ENCODE measurements at regions not wholly inside any gene's neighbourhood (a gene's known extent, or its start where the extent isn't known, plus 50 kb on each side); places are given as distances from the start of the nearest gene placed in this dataset.

DNA sequence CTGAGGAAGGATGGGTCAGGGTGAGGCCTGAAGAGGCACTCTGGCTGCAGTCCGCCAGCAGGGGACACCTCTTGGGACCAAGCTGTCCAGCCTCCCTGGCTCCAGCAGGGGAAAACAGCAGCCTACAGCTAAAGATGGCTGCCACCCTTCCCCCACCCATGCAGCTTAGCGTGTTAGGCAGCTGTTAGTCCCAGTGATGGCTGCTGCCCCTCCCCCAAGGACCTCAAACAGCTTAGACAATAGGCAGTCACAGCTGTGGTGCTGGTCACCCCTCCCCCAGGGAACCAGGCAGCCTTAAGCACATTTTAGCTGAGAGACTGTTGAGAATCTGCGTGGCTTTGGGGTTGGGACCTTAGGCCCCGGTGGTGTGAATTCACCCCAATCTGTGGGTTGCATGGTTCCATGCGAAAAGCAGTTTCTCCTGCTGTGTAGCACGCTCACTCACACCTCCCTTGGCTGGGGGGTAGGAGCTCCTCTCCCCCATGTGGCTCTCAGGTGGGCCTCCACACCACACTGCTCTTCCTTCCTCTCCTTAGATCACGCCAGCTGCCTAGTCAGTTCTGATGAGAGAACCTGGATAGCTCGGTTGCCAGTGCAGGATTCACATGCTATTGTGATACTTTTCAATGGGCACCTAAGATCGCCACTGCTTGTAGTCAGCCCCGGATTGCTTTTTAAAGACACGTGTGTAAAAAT lies 140.5 kb upstream of the CADPS start:
- Histone ChIP-seq H3K9me3 (ENCODE audit: severe bottlenecking) (no peaks in the 10 kb centered on the region), H3K4me1 (ENCODE audit: insufficient read depth, poor library complexity, severe bottlenecking) (no peaks in the 10 kb centered on the region), H3K36me3 (ENCODE audit: low read depth) (no peaks in the 10 kb centered on the region), H3K4me3 (ENCODE audit: severe bottlenecking) (no peak overlapping the region), H3K27ac (ENCODE audit: poor library complexity, severe bottlenecking) (no peak overlapping the region), H3K27me3 (ENCODE audit: insufficient read depth, poor library complexity, severe bottlenecking) (peaks cover 5% of the 10 kb centered on the region)
- ATAC-seq (ENCODE audit: low read depth) (no peak), DNase-seq (ENCODE audit: low spot score) (peak; percentile 46)
- TF ChIP-seq, protein P1, sequence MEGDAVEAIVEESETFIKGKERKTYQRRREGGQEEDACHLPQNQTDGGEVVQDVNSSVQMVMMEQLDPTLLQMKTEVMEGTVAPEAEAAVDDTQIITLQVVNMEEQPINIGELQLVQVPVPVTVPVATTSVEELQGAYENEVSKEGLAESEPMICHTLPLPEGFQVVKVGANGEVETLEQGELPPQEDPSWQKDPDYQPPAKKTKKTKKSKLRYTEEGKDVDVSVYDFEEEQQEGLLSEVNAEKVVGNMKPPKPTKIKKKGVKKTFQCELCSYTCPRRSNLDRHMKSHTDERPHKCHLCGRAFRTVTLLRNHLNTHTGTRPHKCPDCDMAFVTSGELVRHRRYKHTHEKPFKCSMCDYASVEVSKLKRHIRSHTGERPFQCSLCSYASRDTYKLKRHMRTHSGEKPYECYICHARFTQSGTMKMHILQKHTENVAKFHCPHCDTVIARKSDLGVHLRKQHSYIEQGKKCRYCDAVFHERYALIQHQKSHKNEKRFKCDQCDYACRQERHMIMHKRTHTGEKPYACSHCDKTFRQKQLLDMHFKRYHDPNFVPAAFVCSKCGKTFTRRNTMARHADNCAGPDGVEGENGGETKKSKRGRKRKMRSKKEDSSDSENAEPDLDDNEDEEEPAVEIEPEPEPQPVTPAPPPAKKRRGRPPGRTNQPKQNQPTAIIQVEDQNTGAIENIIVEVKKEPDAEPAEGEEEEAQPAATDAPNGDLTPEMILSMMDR (IDR thresholded peaks at IDR 0.05; ENCODE audit: poor library complexity, severe bottlenecking): no peak

DNA sequence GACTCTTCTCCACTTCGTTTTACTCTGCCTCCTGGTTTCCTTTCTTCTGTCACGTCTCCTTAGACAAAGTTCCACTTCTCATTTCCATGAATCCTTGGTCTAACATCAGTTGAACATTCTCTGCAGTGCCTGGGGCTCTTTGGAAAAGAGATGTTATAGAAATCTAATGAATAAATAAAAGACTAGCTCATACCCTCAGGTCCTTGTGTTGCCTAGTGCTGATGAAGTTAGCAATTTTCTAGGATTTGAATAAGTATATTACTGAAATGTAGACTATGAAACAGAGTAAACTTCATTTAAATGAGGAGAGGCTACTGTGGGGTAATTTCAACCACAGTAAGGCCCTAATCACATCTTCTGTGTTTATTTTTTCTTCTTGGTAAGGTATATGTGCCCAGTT lies 146.9 kb upstream of the CADPS start:
- TF ChIP-seq, protein P1 (IDR thresholded peaks at IDR 0.05; ENCODE audit: poor library complexity, severe bottlenecking): no peak

DNA sequence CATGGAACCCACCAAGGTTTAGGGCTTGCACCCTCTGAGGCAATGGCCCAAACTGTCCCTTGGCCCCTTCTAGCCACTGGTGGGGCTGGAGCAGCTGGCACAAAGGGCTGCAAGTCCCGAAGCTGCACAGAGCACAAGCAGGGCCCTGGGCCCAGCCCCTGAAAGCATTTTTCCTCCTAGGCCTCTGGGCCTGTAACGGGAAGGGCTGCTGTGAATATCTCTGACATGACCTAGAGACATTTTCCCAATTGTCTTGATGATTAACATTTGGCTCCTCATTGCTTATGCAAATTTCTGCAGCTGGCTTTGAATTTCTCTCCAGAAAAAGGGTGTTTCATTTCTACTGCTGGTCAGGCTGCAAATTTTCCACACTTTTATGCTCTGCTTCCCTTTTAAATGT lies 151.5 kb upstream of the CADPS start:
- no peaks in the 10 kb centered on the region for H3K27me3 ChIP-seq (ENCODE audit: insufficient read depth, poor library complexity, severe bottlenecking)
- no peak overlapping the region for H3K4me3 ChIP-seq (ENCODE audit: severe bottlenecking)
- H3K9me3 ChIP-seq (ENCODE audit: severe bottlenecking): no peaks in the 10 kb centered on the region
- DNase-seq (ENCODE audit: low spot score) (no peak), ATAC-seq (ENCODE audit: low read depth) (no peak)
- no peaks in the 10 kb centered on the region for H3K4me1 ChIP-seq (ENCODE audit: insufficient read depth, poor library complexity, severe bottlenecking)
- H3K27ac ChIP-seq (ENCODE audit: poor library complexity, severe bottlenecking): no peak overlapping the region
- no peaks in the 10 kb centered on the region for H3K36me3 ChIP-seq (ENCODE audit: low read depth)
- TF ChIP-seq, protein P1 (IDR thresholded peaks at IDR 0.05; ENCODE audit: poor library complexity, severe bottlenecking): no peak

More for the DNA sequence above, 146.9 kb upstream of the CADPS start:
- DNase-seq (ENCODE audit: low spot score): no peak
- Histone ChIP-seq H3K27ac (ENCODE audit: poor library complexity, severe bottlenecking) (no peak overlapping the region), H3K9me3 (ENCODE audit: severe bottlenecking) (no peaks in the 10 kb centered on the region), H3K36me3 (ENCODE audit: low read depth) (no peaks in the 10 kb centered on the region), H3K4me1 (ENCODE audit: insufficient read depth, poor library complexity, severe bottlenecking) (no peaks in the 10 kb centered on the region), H3K27me3 (ENCODE audit: insufficient read depth, poor library complexity, severe bottlenecking) (no peaks in the 10 kb centered on the region), H3K4me3 (ENCODE audit: severe bottlenecking) (no peak overlapping the region)
- no peak for ATAC-seq (ENCODE audit: low read depth)

DNA sequence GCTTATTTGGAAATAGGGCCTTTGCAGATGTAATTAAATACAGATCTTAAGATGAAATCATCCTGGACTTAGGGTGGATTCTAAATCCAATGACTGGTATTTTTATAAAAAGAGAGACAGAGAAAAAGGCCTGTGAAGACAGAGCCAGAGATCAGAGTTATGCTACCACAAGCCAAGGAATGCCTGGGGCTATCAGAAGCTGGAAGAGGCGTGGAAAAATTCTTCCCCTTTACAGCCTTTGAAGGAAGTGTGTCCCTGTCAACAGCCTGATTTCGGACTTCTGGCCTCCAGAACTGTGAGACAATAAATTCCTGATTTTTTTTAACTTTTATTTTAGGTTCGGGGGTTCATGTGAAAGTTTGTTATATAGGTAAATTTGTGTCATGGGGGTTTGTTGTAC lies 154.1 kb upstream of the CADPS start:
- ATAC-seq (ENCODE audit: low read depth) (no peak), DNase-seq (ENCODE audit: low spot score) (no peak)
- Histone ChIP-seq H3K36me3 (ENCODE audit: low read depth) (no peaks in the 10 kb centered on the region), H3K4me3 (ENCODE audit: severe bottlenecking) (no peak overlapping the region), H3K4me1 (ENCODE audit: insufficient read depth, poor library complexity, severe bottlenecking) (no peaks in the 10 kb centered on the region), H3K27me3 (ENCODE audit: insufficient read depth, poor library complexity, severe bottlenecking) (no peaks in the 10 kb centered on the region), H3K27ac (ENCODE audit: poor library complexity, severe bottlenecking) (no peak overlapping the region), H3K9me3 (ENCODE audit: severe bottlenecking) (no peaks in the 10 kb centered on the region)
- TF ChIP-seq, protein P1 (IDR thresholded peaks at IDR 0.05; ENCODE audit: poor library complexity, severe bottlenecking): no peak

DNA sequence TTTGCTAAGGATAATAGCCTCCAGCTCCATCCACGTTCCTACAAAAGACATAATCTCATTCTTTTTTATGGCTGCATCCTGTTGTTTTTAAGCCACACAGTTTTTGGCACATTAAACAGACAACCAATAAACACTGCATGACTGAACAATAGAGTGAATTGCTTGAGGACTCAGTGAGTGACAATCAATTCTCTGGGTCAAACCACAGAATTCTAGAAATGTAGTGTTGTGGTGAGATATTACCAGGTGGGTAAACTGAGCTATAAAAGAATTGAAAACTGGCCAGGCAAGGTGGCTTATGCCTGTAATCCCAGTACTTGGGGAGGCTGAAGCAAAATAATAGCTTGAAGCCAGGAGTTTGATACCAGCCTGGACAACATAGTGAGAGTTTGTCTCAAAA lies 154.7 kb upstream of the CADPS start:
- Histone ChIP-seq H3K36me3 (ENCODE audit: low read depth) (no peaks in the 10 kb centered on the region), H3K4me1 (ENCODE audit: insufficient read depth, poor library complexity, severe bottlenecking) (no peaks in the 10 kb centered on the region), H3K27ac (ENCODE audit: poor library complexity, severe bottlenecking) (no peak overlapping the region), H3K27me3 (ENCODE audit: insufficient read depth, poor library complexity, severe bottlenecking) (no peaks in the 10 kb centered on the region), H3K9me3 (ENCODE audit: severe bottlenecking) (no peaks in the 10 kb centered on the region), H3K4me3 (ENCODE audit: severe bottlenecking) (no peak overlapping the region)
- no peak for DNase-seq (ENCODE audit: low spot score)
- TF ChIP-seq, protein P1 (IDR thresholded peaks at IDR 0.05; ENCODE audit: poor library complexity, severe bottlenecking): no peak
- no peak for ATAC-seq (ENCODE audit: low read depth)
